GM23338 (cell line): ENCODE measurements at regions not wholly inside any gene's neighbourhood (a gene's known extent, or its start where the extent isn't known, plus 50 kb on each side); places are given as distances from the start of the nearest gene placed in this dataset.

Experiments used
- ATAC-seq: fragments of 200-7000 bp; cut with Tn5 transposase; 3 replicates; pipeline ENCODE4 v1.9.1; 2020
- DNase-seq: peaks from one replicate; pipeline ENCODE4 v3.0.0-alpha.2; 2015; ENCODE audit warnings: low spot score
- H2AFZ ChIP-seq: fragments of 200-600 bp; sonication (generic); 2 replicates; pipeline ENCODE4 v1.8.0; 2016; ENCODE audit warnings: antibody characterized with exemption, mild to moderate bottlenecking, moderate library complexity
- H3F3A ChIP-seq: fragments of 200-600 bp; sonication (generic); replicated peaks from 2 replicates; pipeline ENCODE4 v1.8.0; 2017; ENCODE audit warnings: antibody characterized with exemption, mixed run types, low read depth
- H3K27ac ChIP-seq: fragments of 200-600 bp; sonication (generic); 2 replicates; pipeline ENCODE4 v1.6.1; 2016; ENCODE audit warnings: low read depth
- H3K27me3 ChIP-seq: fragments of 200-600 bp; sonication (generic); 2 replicates; pipeline ENCODE4 v1.8.0; 2016; ENCODE audit warnings: mild to moderate bottlenecking, mixed run types, moderate library complexity; ENCODE audit not compliant: insufficient read depth
- H3K36me3 ChIP-seq: fragments of 200-600 bp; sonication (generic); 2 replicates; pipeline ENCODE4 v1.8.0; 2016; ENCODE audit warnings: mild to moderate bottlenecking; ENCODE audit not compliant: insufficient read depth
- H3K4me1 ChIP-seq: fragments of 200-600 bp; sonication (generic); 2 replicates; pipeline ENCODE4 v1.8.0; 2016; ENCODE audit warnings: mild to moderate bottlenecking, moderate library complexity; ENCODE audit not compliant: insufficient read depth
- H3K4me2 ChIP-seq: fragments of 200-600 bp; sonication (generic); 2 replicates; pipeline ENCODE4 v1.7.1; 2017; ENCODE audit warnings: mixed run types
- H3K4me3 ChIP-seq: fragments of 200-600 bp; sonication (generic); 2 replicates; pipeline ENCODE4 v1.6.1; 2016; ENCODE audit warnings: mixed run types
- H3K79me2 ChIP-seq: fragments of 200-600 bp; sonication (generic); replicated peaks from 2 replicates; pipeline ENCODE4 v1.8.0; 2017; ENCODE audit warnings: mild to moderate bottlenecking; ENCODE audit not compliant: insufficient read depth
- H3K9me2 ChIP-seq: fragments of 200-600 bp; sonication (generic); 2 replicates; pipeline ENCODE4 v1.8.0; 2017; ENCODE audit not compliant: insufficient read depth
- H4K20me1 ChIP-seq: fragments of 200-600 bp; sonication (generic); replicated peaks from 2 replicates; pipeline ENCODE4 v1.8.0; 2017; ENCODE audit warnings: mild to moderate bottlenecking; ENCODE audit not compliant: insufficient read depth
- H3K27ac Mint-ChIP-seq: 2 replicates; pipeline ENCODE4 v1.8.0; 2020; ENCODE audit warnings: inconsistent platforms, mild to moderate bottlenecking, moderate library complexity, mixed read lengths
- H3K27me3 Mint-ChIP-seq: 3 replicates; pipeline ENCODE4 v1.8.0; 2022; ENCODE audit warnings: low read depth, mild to moderate bottlenecking, moderate library complexity, mixed read lengths, inconsistent platforms; ENCODE audit not compliant: insufficient read depth, poor library complexity
- H3K36me3 Mint-ChIP-seq: 3 replicates; pipeline ENCODE4 v1.8.0; 2021; ENCODE audit warnings: low read depth, mild to moderate bottlenecking, inconsistent platforms, moderate library complexity, mixed read lengths
- H3K4me1 Mint-ChIP-seq: 3 replicates; pipeline ENCODE4 v1.8.0; 2020; ENCODE audit warnings: mild to moderate bottlenecking, inconsistent platforms, mixed read lengths
- H3K4me3 Mint-ChIP-seq: 3 replicates; pipeline ENCODE4 v1.8.0; 2021; ENCODE audit warnings: moderate library complexity, mild to moderate bottlenecking, inconsistent platforms, mixed read lengths
- H3K9me3 Mint-ChIP-seq: 3 replicates; pipeline ENCODE4 v1.8.0; 2020; ENCODE audit warnings: moderate library complexity, mild to moderate bottlenecking, inconsistent platforms, mixed read lengths
- CREB1 ChIP-seq: fragments of 250-450 bp; sonication (Bioruptor Pico); IDR thresholded peaks from 2 replicates; pipeline ENCODE4 v1.5.0; 2020; ENCODE audit warnings: low read depth, mild to moderate bottlenecking, moderate library complexity
- EZH2 ChIP-seq: fragments of 200-600 bp; sonication (generic); IDR thresholded peaks from one replicate; pipeline ENCODE4 v1.8.0; 2017; ENCODE audit warnings: antibody characterized with exemption, mild to moderate bottlenecking, low read depth; ENCODE audit not compliant: unreplicated experiment
- EZH2phosphoT487 ChIP-seq: fragments of 200-600 bp; sonication (generic); IDR thresholded peaks from one replicate; pipeline ENCODE4 v1.8.1; 2018; ENCODE audit warnings: antibody characterized with exemption; ENCODE audit not compliant: unreplicated experiment
- NANOG ChIP-seq: IDR thresholded peaks from 2 replicates; pipeline ENCODE4 v1.6.1; 2016; ENCODE audit warnings: antibody characterized with exemption, borderline replicate concordance
- STAT1 ChIP-seq: IDR thresholded peaks from one replicate; pipeline ENCODE4 v1.6.1; 2016; ENCODE audit warnings: antibody characterized with exemption; ENCODE audit not compliant: unreplicated experiment
- ZNF114 ChIP-seq: fragments of 250-450 bp; sonication (Bioruptor Pico); IDR thresholded peaks from 2 replicates; pipeline ENCODE4 v1.5.0; 2020; ENCODE audit warnings: mild to moderate bottlenecking, moderate library complexity
- ZNF331 ChIP-seq: fragments of 250-450 bp; sonication (Bioruptor Pico); IDR thresholded peaks from 2 replicates; pipeline ENCODE4 v1.5.0; 2020; ENCODE audit warnings: low read depth, mild to moderate bottlenecking, moderate library complexity
- TF ChIP-seq, protein P1 (sequence below): fragments of 250-450 bp; sonication (Bioruptor Pico); IDR thresholded peaks from 2 replicates; pipeline ENCODE4 v1.5.0; 2020; ENCODE audit warnings: mild to moderate bottlenecking, moderate library complexity
- TF ChIP-seq, protein P2 (sequence below): IDR thresholded peaks from one replicate; pipeline ENCODE4 v1.6.1; 2018; ENCODE audit warnings: antibody characterized with exemption; ENCODE audit not compliant: unreplicated experiment

DNA sequence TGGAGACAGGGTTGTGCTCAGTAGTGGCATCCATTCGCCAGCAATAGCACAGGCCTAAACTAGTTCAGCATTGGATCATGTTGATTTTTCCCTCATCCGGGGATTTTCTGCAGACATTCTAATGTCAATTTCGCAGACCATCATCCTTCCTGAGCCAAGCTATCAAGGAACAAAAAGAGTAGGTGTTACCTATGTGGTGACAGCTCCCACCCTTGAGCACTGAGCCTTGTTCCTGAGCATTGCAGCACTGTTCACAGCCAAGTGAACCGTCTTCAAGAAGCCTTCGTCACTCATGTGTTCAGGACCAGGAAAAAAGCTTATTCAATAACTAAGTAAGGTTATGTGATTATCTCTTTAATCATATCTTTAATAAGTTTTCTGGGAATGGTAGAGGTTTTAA is 576.2 kb downstream of the UQCRFS1 start (continued):
- TF ChIP-seq, protein P1, sequence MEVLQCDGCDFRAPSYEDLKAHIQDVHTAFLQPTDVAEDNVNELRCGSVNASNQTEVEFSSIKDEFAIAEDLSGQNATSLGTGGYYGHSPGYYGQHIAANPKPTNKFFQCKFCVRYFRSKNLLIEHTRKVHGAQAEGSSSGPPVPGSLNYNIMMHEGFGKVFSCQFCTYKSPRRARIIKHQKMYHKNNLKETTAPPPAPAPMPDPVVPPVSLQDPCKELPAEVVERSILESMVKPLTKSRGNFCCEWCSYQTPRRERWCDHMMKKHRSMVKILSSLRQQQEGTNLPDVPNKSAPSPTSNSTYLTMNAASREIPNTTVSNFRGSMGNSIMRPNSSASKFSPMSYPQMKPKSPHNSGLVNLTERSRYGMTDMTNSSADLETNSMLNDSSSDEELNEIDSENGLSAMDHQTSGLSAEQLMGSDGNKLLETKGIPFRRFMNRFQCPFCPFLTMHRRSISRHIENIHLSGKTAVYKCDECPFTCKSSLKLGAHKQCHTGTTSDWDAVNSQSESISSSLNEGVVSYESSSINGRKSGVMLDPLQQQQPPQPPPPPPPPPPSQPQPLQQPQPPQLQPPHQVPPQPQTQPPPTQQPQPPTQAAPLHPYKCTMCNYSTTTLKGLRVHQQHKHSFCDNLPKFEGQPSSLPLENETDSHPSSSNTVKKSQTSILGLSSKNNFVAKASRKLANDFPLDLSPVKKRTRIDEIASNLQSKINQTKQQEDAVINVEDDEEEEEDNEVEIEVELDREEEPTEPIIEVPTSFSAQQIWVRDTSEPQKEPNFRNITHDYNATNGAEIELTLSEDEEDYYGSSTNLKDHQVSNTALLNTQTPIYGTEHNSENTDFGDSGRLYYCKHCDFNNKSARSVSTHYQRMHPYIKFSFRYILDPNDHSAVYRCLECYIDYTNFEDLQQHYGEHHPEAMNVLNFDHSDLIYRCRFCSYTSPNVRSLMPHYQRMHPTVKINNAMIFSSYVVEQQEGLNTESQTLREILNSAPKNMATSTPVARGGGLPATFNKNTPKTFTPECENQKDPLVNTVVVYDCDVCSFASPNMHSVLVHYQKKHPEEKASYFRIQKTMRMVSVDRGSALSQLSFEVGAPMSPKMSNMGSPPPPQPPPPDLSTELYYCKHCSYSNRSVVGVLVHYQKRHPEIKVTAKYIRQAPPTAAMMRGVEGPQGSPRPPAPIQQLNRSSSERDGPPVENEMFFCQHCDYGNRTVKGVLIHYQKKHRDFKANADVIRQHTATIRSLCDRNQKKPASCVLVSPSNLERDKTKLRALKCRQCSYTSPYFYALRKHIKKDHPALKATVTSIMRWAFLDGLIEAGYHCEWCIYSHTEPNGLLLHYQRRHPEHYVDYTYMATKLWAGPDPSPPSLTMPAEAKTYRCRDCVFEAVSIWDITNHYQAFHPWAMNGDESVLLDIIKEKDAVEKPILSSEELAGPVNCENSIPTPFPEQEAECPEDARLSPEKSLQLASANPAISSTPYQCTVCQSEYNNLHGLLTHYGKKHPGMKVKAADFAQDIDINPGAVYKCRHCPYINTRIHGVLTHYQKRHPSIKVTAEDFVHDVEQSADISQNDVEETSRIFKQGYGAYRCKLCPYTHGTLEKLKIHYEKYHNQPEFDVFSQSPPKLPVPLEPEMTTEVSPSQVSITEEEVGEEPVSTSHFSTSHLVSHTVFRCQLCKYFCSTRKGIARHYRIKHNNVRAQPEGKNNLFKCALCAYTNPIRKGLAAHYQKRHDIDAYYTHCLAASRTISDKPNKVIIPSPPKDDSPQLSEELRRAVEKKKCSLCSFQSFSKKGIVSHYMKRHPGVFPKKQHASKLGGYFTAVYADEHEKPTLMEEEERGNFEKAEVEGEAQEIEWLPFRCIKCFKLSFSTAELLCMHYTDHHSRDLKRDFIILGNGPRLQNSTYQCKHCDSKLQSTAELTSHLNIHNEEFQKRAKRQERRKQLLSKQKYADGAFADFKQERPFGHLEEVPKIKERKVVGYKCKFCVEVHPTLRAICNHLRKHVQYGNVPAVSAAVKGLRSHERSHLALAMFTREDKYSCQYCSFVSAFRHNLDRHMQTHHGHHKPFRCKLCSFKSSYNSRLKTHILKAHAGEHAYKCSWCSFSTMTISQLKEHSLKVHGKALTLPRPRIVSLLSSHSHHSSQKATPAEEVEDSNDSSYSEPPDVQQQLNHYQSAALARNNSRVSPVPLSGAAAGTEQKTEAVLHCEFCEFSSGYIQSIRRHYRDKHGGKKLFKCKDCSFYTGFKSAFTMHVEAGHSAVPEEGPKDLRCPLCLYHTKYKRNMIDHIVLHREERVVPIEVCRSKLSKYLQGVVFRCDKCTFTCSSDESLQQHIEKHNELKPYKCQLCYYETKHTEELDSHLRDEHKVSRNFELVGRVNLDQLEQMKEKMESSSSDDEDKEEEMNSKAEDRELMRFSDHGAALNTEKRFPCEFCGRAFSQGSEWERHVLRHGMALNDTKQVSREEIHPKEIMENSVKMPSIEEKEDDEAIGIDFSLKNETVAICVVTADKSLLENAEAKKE (CRISPR knock-in tag) = no peak
- TF ChIP-seq, protein P2, sequence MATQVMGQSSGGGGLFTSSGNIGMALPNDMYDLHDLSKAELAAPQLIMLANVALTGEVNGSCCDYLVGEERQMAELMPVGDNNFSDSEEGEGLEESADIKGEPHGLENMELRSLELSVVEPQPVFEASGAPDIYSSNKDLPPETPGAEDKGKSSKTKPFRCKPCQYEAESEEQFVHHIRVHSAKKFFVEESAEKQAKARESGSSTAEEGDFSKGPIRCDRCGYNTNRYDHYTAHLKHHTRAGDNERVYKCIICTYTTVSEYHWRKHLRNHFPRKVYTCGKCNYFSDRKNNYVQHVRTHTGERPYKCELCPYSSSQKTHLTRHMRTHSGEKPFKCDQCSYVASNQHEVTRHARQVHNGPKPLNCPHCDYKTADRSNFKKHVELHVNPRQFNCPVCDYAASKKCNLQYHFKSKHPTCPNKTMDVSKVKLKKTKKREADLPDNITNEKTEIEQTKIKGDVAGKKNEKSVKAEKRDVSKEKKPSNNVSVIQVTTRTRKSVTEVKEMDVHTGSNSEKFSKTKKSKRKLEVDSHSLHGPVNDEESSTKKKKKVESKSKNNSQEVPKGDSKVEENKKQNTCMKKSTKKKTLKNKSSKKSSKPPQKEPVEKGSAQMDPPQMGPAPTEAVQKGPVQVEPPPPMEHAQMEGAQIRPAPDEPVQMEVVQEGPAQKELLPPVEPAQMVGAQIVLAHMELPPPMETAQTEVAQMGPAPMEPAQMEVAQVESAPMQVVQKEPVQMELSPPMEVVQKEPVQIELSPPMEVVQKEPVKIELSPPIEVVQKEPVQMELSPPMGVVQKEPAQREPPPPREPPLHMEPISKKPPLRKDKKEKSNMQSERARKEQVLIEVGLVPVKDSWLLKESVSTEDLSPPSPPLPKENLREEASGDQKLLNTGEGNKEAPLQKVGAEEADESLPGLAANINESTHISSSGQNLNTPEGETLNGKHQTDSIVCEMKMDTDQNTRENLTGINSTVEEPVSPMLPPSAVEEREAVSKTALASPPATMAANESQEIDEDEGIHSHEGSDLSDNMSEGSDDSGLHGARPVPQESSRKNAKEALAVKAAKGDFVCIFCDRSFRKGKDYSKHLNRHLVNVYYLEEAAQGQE = no peak

DNA sequence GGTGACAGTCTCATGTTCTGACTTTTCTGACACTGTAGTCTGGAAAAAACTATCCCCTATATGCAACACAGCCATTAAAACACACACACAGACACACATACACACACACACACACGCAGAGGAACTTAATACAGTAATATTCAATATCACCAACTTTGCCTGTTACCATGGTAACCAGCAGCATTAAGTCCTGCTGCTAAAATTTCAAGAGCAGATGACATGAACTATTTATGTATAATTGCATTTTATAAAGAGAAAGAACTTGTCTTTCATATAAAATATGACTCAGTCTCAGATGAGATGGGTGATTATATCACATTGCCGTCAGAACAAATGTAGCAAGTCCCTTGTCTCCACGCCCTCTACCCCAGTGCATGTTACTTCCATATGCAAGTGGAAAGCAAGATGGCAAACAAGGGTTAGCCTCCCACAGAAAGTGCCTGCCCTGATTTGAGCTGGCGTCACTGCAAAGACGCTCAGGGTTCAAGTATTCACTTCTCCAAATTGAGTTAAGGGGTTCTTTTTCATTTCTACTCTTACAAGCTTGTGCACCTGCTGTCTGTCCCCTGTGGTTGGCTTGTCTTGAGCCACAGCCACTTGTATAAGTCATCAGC is 576.8 kb downstream of the UQCRFS1 start:
- Histone ChIP-seq H2AFZ (no peak overlapping the region), H3K9me2 (no peaks in the 10 kb centered on the region), H3K36me3 (no peaks in the 10 kb centered on the region), H3K27ac (no peak overlapping the region), H3K79me2 (no peaks in the 10 kb centered on the region), H3F3A (no peaks in the 10 kb centered on the region), H4K20me1 (no peaks in the 10 kb centered on the region), H3K4me2 (no peak overlapping the region), H3K27me3 (no peaks in the 10 kb centered on the region), H3K4me1 (no peaks in the 10 kb centered on the region), H3K4me3 (no peak overlapping the region)
- ATAC-seq (no peak), DNase-seq (no peak)
- Mint-ChIP-seq H3K27ac (no peak overlapping the region), H3K27me3 (peaks cover 2% of the 10 kb centered on the region), H3K36me3 (no peaks in the 10 kb centered on the region), H3K9me3 (no peaks in the 10 kb centered on the region), H3K4me1 (peaks cover 3% of the 10 kb centered on the region; the same call in 2 of the 3 replicates), H3K4me3 (no peak overlapping the region)
- TF ChIP-seq STAT1 = no peak
- no peak for TF ChIP-seq EZH2
- no peak for TF ChIP-seq EZH2phosphoT487
- no peak for TF ChIP-seq CREB1 (CRISPR knock-in tag)
- no peak for TF ChIP-seq ZNF114 (CRISPR knock-in tag)
- no peak for TF ChIP-seq ZNF331 (CRISPR knock-in tag)
- no peak for TF ChIP-seq NANOG
- TF ChIP-seq, protein P2 = no peak
